ENCODE measurements at regions not wholly inside any gene's neighbourhood (a gene's known extent, or its start where the extent isn't known, plus 50 kb on each side); places are given as distances from the start of the nearest gene placed in this dataset.

GRCh38 chr22:49154433-49154832 is 673.2 kb downstream of the BRD1 start:
- TF ChIP-seq CTCF (IDR thresholded peaks at IDR 0.05): no peak

GRCh38 chr22:49153921-49154320 is 673.8 kb downstream of the BRD1 start:
- Histone ChIP-seq H3K36me3 (ENCODE audit: insufficient read depth in 1 of 2, low read depth in 1 of 2) (no peaks in the 10 kb centered on the region), H3K27me3 (ENCODE audit: insufficient read depth in 3 of 3, low read length in 2 of 3) (peaks cover 0 to 13% (median 4%) of the 10 kb centered on the region in 3 donors), H3K4me1 (no peaks in the 10 kb centered on the region), H3K9me3 (no peaks in the 10 kb centered on the region), H3K4me3 (no peak overlapping the region), H3K27ac (no peak overlapping the region)
- ATAC-seq (no peak), DNase-seq (no peak)
- no peak for TF ChIP-seq CTCF (IDR thresholded peaks at IDR 0.05)
- intact Hi-C loops (cut with DNase I): loop anchor here in 1 of 2 donors (10.0 kb wide), 1 partner anchor 59 kb away; no protein-coding TSS in a partner anchor
- 84 to 85% (median 84%) methylated on average over 11 of the region's 11 CpGs for WGBS, 3 donors

More at GRCh38 chr22:49154433-49154832, 673.2 kb downstream of the BRD1 start:
- no peaks in the 10 kb centered on the region for H3K36me3 ChIP-seq (ENCODE audit: insufficient read depth in 1 of 2, low read depth in 1 of 2)
- no peak for DNase-seq
- no peak overlapping the region for H3K27ac ChIP-seq
- no peak for ATAC-seq
- no peak overlapping the region for H3K4me3 ChIP-seq
- intact Hi-C loops (cut with DNase I): loop anchor here in 1 of 2 donors (10.0 kb wide), 1 partner anchor 60 kb away; no protein-coding TSS in a partner anchor
- H3K9me3 ChIP-seq: no peaks in the 10 kb centered on the region
- peaks cover 0 to 13% (median 4%) of the 10 kb centered on the region in 3 donors for H3K27me3 ChIP-seq (ENCODE audit: insufficient read depth in 3 of 3, low read length in 2 of 3)
- no peaks in the 10 kb centered on the region for H3K4me1 ChIP-seq
- WGBS, 3 donors: 73 to 78% (median 75%) methylated on average over 18 of the region's 18 CpGs

- no peak for ATAC-seq
- 74 to 78% (median 78%) methylated on average over 20 of the region's 20 CpGs for WGBS, 3 donors
- Histone ChIP-seq H3K27ac (no peak overlapping the region), H3K27me3 (ENCODE audit: insufficient read depth in 3 of 3, low read length in 2 of 3) (peaks cover 0 to 13% (median 4%) of the 10 kb centered on the region in 3 donors), H3K36me3 (ENCODE audit: insufficient read depth in 1 of 2, low read depth in 1 of 2) (no peaks in the 10 kb centered on the region), H3K4me1 (no peaks in the 10 kb centered on the region), H3K4me3 (no peak overlapping the region), H3K9me3 (no peaks in the 10 kb centered on the region)
- no peak for TF ChIP-seq CTCF (IDR thresholded peaks at IDR 0.05)
- no peak for DNase-seq
- intact Hi-C loops (cut with DNase I): loop anchor here in 1 of 2 donors (10.0 kb wide), 1 partner anchor 58 kb away; no protein-coding TSS in a partner anchor
Measured at GRCh38 chr22:49152939-49153770, 674.5 kb downstream of the BRD1 start.

GRCh38 chr22:49152127-49152938 is 675.3 kb downstream of the BRD1 start:
- Histone ChIP-seq H3K4me3 (no peak overlapping the region), H3K4me1 (no peaks in the 10 kb centered on the region), H3K27me3 (ENCODE audit: insufficient read depth in 3 of 3, low read length in 2 of 3) (peaks cover 0 to 17% (median 4%) of the 10 kb centered on the region in 3 donors), H3K9me3 (no peaks in the 10 kb centered on the region), H3K27ac (no peak overlapping the region), H3K36me3 (ENCODE audit: insufficient read depth in 1 of 2, low read depth in 1 of 2) (no peaks in the 10 kb centered on the region)
- WGBS, 3 donors: 30 to 34% (median 30%) methylated on average over 9 to 13 of the region's 13 CpGs
- no peak for TF ChIP-seq CTCF (IDR thresholded peaks at IDR 0.05)
- no peak for DNase-seq
- ATAC-seq: no peak
- intact Hi-C loops (cut with DNase I): loop anchor here in 1 of 2 donors (10.0 kb wide), 1 partner anchor 58 kb away; no protein-coding TSS in a partner anchor

All from psoas muscle (tissue), 7 donors.